HG02610 (cell line): ENCODE measurements at regions not wholly inside any gene's neighbourhood (a gene's known extent, or its start where the extent isn't known, plus 50 kb on each side); places are given as distances from the start of the nearest gene placed in this dataset.
"Not testable (repeated sequence)": the region's sequence is repeated elsewhere in the genome, so short reads cannot be mapped to it uniquely, and the experiment has no call there.

ENCODE experiments used
- ATAC-seq: cut with Tn5 transposase; IDR thresholded peaks from one replicate; pipeline ENCODE4 v1.9.1; 2021; ENCODE audit warnings: mild to moderate bottlenecking, moderate library complexity; ENCODE audit not compliant: unreplicated experiment

GRCh38 chr11:90635886-90636285, 413.0 kb upstream of the CHORDC1 start:
- ATAC-seq: no peak

GRCh38 chr11:90635151-90635550, 412.3 kb upstream of the CHORDC1 start:
- no peak for ATAC-seq

- no peak for ATAC-seq
These were observed 407.3 kb upstream of the CHORDC1 start for GRCh38 chr11:90630176-90630575.

GRCh38 chr11:90629229-90629806, 406.5 kb upstream of the CHORDC1 start:
- no peak for ATAC-seq

GRCh38 chr11:90614318-90614717, 391.5 kb upstream of the CHORDC1 start:
- ATAC-seq: no peak

- not testable (repeated sequence) for ATAC-seq
These were observed 390.2 kb upstream of the CHORDC1 start for GRCh38 chr11:90613037-90613436.

GRCh38 chr11:90606721-90607120, 383.9 kb upstream of the CHORDC1 start:
- ATAC-seq: no peak

- no peak for ATAC-seq
These were observed 378.4 kb upstream of the CHORDC1 start for GRCh38 chr11:90601261-90601660.

- no peak for ATAC-seq
These were observed 371.8 kb upstream of the CHORDC1 start for GRCh38 chr11:90594658-90595057.

GRCh38 chr11:90593099-90593498, 370.2 kb upstream of the CHORDC1 start:
- ATAC-seq: no peak

- ATAC-seq: no peak
These were observed 367.4 kb upstream of the CHORDC1 start for GRCh38 chr11:90590286-90590685.

GRCh38 chr11:90589735-90590134, 366.9 kb upstream of the CHORDC1 start:
- ATAC-seq: no peak

GRCh38 chr11:90587896-90588295, 365.0 kb upstream of the CHORDC1 start:
- no peak for ATAC-seq

GRCh38 chr11:90585491-90585890, 362.6 kb upstream of the CHORDC1 start:
- ATAC-seq: no peak

GRCh38 chr11:90582999-90583398, 360.1 kb upstream of the CHORDC1 start:
- ATAC-seq: not testable (repeated sequence)

- no peak for ATAC-seq
These were observed 341.7 kb upstream of the CHORDC1 start for GRCh38 chr11:90564531-90564930.

GRCh38 chr11:90558328-90558865, 335.5 kb upstream of the CHORDC1 start:
- ATAC-seq: no peak

- no peak for ATAC-seq
These were observed 333.8 kb upstream of the CHORDC1 start for GRCh38 chr11:90556606-90557005.

GRCh38 chr11:90556026-90556425, 333.2 kb upstream of the CHORDC1 start:
- ATAC-seq: no peak

- no peak for ATAC-seq
These were observed 332.6 kb upstream of the CHORDC1 start for GRCh38 chr11:90555477-90555876.

- no peak for ATAC-seq
These were observed 319.2 kb upstream of the CHORDC1 start for GRCh38 chr11:90542092-90542491.

GRCh38 chr11:90536301-90536700, 313.5 kb upstream of the CHORDC1 start:
- no peak for ATAC-seq

- ATAC-seq: no peak
These were observed 309.3 kb upstream of the CHORDC1 start for GRCh38 chr11:90532125-90532524.
